ENCODE measurements at regions not wholly inside any gene's neighbourhood (a gene's known extent, or its start where the extent isn't known, plus 50 kb on each side); places are given as distances from the start of the nearest gene placed in this dataset.

DNA sequence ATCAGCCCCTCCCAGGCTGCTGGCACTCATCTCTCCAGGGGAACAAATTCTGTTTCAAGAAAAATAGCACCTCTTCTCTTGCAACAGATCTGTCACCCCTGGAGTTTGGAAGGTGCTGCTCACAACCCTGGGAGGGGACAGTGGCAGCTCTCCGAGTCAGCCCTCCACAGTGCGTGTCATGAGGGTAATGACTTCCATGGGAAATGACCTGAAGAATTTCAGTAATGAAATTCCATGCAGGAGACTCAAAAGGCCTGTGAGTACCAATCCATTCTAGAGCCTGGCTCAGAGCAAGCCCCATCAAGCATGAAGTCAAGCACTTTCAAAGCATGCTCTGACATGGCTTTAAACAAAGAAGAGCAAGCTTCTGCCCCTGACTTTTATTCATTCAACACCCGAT, 276.3 kb upstream of the PARD3B start (continued):
- TF ChIP-seq GABPB1 (CRISPR knock-in tag; IDR thresholded peaks at IDR 0.05), result no peak
- TF ChIP-seq, protein P1, sequence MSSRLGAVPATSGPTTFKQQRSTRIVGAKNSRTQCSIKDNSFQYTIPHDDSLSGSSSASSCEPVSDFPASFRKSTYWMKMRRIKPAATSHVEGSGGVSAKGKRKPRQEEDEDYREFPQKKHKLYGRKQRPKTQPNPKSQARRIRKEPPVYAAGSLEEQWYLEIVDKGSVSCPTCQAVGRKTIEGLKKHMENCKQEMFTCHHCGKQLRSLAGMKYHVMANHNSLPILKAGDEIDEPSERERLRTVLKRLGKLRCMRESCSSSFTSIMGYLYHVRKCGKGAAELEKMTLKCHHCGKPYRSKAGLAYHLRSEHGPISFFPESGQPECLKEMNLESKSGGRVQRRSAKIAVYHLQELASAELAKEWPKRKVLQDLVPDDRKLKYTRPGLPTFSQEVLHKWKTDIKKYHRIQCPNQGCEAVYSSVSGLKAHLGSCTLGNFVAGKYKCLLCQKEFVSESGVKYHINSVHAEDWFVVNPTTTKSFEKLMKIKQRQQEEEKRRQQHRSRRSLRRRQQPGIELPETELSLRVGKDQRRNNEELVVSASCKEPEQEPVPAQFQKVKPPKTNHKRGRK (CRISPR knock-in tag; IDR thresholded peaks at IDR 0.05; ENCODE audit: borderline replicate concordance), result no peak
- TF ChIP-seq, protein P2, sequence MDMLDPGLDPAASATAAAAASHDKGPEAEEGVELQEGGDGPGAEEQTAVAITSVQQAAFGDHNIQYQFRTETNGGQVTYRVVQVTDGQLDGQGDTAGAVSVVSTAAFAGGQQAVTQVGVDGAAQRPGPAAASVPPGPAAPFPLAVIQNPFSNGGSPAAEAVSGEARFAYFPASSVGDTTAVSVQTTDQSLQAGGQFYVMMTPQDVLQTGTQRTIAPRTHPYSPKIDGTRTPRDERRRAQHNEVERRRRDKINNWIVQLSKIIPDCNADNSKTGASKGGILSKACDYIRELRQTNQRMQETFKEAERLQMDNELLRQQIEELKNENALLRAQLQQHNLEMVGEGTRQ (CRISPR knock-in tag; IDR thresholded peaks at IDR 0.05), result no peak
- TF ChIP-seq JAZF1 (CRISPR knock-in tag; IDR thresholded peaks at IDR 0.05), result no peak
- TF ChIP-seq ZNF416 (CRISPR knock-in tag; IDR thresholded peaks at IDR 0.05), result no peak
- TF ChIP-seq, protein P3, sequence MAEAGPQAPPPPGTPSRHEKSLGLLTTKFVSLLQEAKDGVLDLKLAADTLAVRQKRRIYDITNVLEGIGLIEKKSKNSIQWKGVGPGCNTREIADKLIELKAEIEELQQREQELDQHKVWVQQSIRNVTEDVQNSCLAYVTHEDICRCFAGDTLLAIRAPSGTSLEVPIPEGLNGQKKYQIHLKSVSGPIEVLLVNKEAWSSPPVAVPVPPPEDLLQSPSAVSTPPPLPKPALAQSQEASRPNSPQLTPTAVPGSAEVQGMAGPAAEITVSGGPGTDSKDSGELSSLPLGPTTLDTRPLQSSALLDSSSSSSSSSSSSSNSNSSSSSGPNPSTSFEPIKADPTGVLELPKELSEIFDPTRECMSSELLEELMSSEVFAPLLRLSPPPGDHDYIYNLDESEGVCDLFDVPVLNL (CRISPR knock-in tag; IDR thresholded peaks at IDR 0.05; ENCODE audit: borderline replicate concordance, low read depth), result no peak

DNA sequence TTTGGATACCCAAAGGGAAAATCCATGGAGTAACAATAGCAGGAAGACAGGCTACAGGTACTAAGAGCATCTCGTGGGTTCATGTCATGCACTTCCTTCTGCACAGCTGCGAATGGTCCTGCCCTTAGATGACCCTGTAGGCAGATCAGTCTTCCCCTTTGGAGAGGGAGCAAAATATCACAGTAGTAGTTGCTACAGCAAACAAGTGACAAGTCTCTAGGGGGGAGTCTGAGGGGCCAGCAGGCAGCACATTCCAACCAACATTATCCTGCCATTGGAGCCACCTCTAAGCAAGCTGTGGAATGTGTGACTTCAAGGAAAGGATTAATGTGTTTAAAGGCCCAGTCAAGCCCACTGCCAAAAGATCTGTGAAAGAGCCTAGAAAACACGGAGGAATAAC, 273.2 kb upstream of the PARD3B start:
- peaks cover 28% of the 10 kb centered on the region for H3K9me3 Mint-ChIP-seq
- H3K4me3 Mint-ChIP-seq, result peak overlapping the region; percentile 8; the same call in 1 of the 2 replicates
- CTCF ChIA-PET, result no interaction called here
- peaks cover 5% of the 10 kb centered on the region; the same call in 1 of the 2 replicates for H3K27me3 Mint-ChIP-seq (ENCODE audit: low read depth)
- TF ChIP-seq, protein P4, sequence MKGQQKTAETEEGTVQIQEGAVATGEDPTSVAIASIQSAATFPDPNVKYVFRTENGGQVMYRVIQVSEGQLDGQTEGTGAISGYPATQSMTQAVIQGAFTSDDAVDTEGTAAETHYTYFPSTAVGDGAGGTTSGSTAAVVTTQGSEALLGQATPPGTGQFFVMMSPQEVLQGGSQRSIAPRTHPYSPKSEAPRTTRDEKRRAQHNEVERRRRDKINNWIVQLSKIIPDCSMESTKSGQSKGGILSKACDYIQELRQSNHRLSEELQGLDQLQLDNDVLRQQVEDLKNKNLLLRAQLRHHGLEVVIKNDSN (CRISPR knock-in tag; IDR thresholded peaks at IDR 0.05), result no peak
- TF ChIP-seq ELF4 (CRISPR knock-in tag; IDR thresholded peaks at IDR 0.05; ENCODE audit: low read depth), result no peak
- 0 out of 2 replicates have a peak, but pooled peaks have one; percentile 51 for TF ChIP-seq TEAD1 (CRISPR knock-in tag; IDR thresholded peaks at IDR 0.05)
- TF ChIP-seq TEAD4 (CRISPR knock-in tag; IDR thresholded peaks at IDR 0.05), result 0 out of 2 replicates have a peak, but pooled peaks have one; percentile 36
- TF ChIP-seq ZBTB21 (CRISPR knock-in tag; IDR thresholded peaks at IDR 0.05; ENCODE audit: borderline replicate concordance), result 0 out of 2 replicates have a peak, but pooled peaks have one; percentile 15
- peak overlapping the region; percentile 95 for H3K27ac Mint-ChIP-seq
- POLR2A ChIA-PET, result no interaction called here
- peak; percentile 83 for ATAC-seq
- peaks cover 46% of the 10 kb centered on the region for H3K4me1 Mint-ChIP-seq
- peaks cover 22% of the 10 kb centered on the region for H3K36me3 Mint-ChIP-seq
- no peak for DNase-seq (ENCODE audit: low spot score)

DNA sequence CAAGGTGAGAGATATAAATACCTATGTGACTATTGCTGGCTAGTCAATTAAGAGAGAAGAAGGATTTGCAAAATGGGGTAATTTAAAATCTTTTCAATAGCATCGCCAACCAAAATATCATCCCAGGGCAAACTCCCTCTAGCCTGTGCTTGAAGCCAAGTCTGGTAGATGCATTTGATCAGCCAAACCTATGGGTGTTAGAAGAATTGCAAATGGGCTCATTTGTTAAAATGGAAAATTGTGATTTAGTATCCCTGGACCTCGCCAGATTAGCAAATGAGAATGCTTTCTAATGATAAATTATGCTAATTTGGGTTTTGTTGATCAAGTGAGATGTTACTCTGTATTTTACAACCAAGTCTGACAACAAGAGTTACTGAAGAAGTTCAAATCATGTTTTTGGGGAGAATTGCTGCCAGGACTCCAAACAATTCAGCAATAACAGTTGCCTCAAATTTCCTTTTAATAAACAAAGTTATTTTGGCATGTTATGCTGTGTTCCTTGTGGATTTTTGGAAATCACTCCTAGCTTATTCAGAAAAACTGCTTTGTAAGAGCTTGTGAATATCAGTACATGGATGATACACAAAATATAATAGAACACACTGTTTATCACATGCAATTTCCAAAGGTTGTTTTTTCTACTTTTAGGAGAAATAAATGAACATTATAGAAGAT, 272.5 kb upstream of the PARD3B start:
- CTCF ChIA-PET, result interaction anchor here (1.1 kb wide), 1 partner anchor 11 kb away, joined by 4 read pairs; no protein-coding TSS in a partner anchor
- Mint-ChIP-seq H3K27ac (peak overlapping the region; percentile 95), H3K4me3 (peak overlapping the region; percentile 8), H3K36me3 (peaks cover 22% of the 10 kb centered on the region), H3K27me3 (ENCODE audit: low read depth) (peaks cover 5% of the 10 kb centered on the region; the same call in 1 of the 2 replicates), H3K9me3 (peaks cover 28% of the 10 kb centered on the region), H3K4me1 (peaks cover 52% of the 10 kb centered on the region)
- TF ChIP-seq, protein P5, sequence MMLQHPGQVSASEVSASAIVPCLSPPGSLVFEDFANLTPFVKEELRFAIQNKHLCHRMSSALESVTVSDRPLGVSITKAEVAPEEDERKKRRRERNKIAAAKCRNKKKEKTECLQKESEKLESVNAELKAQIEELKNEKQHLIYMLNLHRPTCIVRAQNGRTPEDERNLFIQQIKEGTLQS (CRISPR knock-in tag; conservative IDR thresholded peaks at IDR 0.05), result no peak
- no peak for TF ChIP-seq NFATC4 (CRISPR knock-in tag; IDR thresholded peaks at IDR 0.05)
- no peak for TF ChIP-seq MXD4 (CRISPR knock-in tag; IDR thresholded peaks at IDR 0.05; ENCODE audit: borderline replicate concordance)
- TF ChIP-seq FOXP1 (CRISPR knock-in tag; IDR thresholded peaks at IDR 0.05; ENCODE audit: borderline replicate concordance), result no peak
- no peak for TF ChIP-seq ZNF138 (CRISPR knock-in tag; conservative IDR thresholded peaks at IDR 0.05)
- DNase-seq (ENCODE audit: low spot score), result no peak
- POLR2A ChIA-PET, result no interaction called here
- ATAC-seq, result peak; percentile 26
